T-cell (primary cell): ENCODE measurements at regions not wholly inside any gene's neighbourhood (a gene's known extent, or its start where the extent isn't known, plus 50 kb on each side); places are given as distances from the start of the nearest gene placed in this dataset.

Experiments used
- ATAC-seq, 4 experiments: fragments of 200-7000 bp in 3 of 4; fragments of 150-1000 bp in 1 of 4; cut with Tn5 transposase; replicated peaks in 1 of 4; 1 replicate in 3 of 4; 2 replicates in 1 of 4; pipeline ENCODE4 v1.10.0; 2021; ENCODE audit warnings: moderate library complexity in 3 of 4, mild to moderate bottlenecking in 2 of 4, moderate number of reproducible peaks in 1 of 4
- CTCF ChIA-PET, 2 donors: fragments of 300-600 bp; sonication (Branson Sonifier 250); formaldehyde crosslinking; loops; one replicate each; lab custom pipeline; 2022; ENCODE audit warnings: antibody characterized with exemption in 2 of 2; lab: Charles Lee
- POLR2A ChIA-PET, 2 donors: fragments of 300-600 bp; sonication (Branson Sonifier 250); formaldehyde crosslinking; loops; one replicate each; lab custom pipeline; 2022; ENCODE audit warnings: antibody characterized with exemption in 2 of 2; lab: Charles Lee
- DNase-seq, 35 experiments: peaks; one replicate each; pipeline versions ENCODE4 v3.0.0 to v3.0.0-alpha.2; 2013 to 2023
- H3K27ac ChIP-seq: one replicate; pipeline ENCODE4 v1.5.1; 2013; ENCODE audit warnings: low read length
- H3K27me3 ChIP-seq, 2 experiments: replicated peaks in 1 of 2; 1 replicate in 1 of 2; 2 replicates in 1 of 2; pipeline versions ENCODE4 v1.6.1 to v1.7.0; 2013; ENCODE audit warnings: low read length in 1 of 2, mixed read lengths in 1 of 2; ENCODE audit not compliant: control insufficient read depth in 2 of 2, insufficient read depth in 2 of 2; ENCODE audit errors: extremely low read depth in 1 of 2
- H3K36me3 ChIP-seq, 2 donors: 1 replicate in 1 of 2; 2 replicates in 1 of 2; pipeline versions ENCODE4 v1.6.1 to v1.7.0; 2013; ENCODE audit warnings: low read length in 1 of 2; ENCODE audit not compliant: control insufficient read depth in 2 of 2, insufficient read depth in 1 of 2; ENCODE audit errors: extremely low read depth in 1 of 2
- H3K4me1 ChIP-seq, 2 experiments: 1 replicate in 1 of 2; 2 replicates in 1 of 2; pipeline versions ENCODE4 v1.6.1 to v1.7.0; 2013; ENCODE audit warnings: low read length in 2 of 2, mixed read lengths in 1 of 2; ENCODE audit not compliant: insufficient read depth in 2 of 2, control insufficient read depth in 1 of 2; ENCODE audit errors: extremely low read depth in 1 of 2
- H3K4me3 ChIP-seq, 2 donors: 1 replicate in 1 of 2; 2 replicates in 1 of 2; pipeline versions ENCODE4 v1.5.1 to v1.7.0; 2013; ENCODE audit warnings: mild to moderate bottlenecking in 2 of 2, low read length in 1 of 2, moderate library complexity in 1 of 2; ENCODE audit not compliant: control insufficient read depth in 1 of 2; ENCODE audit errors: extremely low read depth in 1 of 2
- H3K9me3 ChIP-seq: 2 replicates; pipeline ENCODE4 v1.7.0; 2013
- H3K27ac Mint-ChIP-seq, 2 donors: one replicate each; pipeline ENCODE4 v1.8.0; 2020 to 2021; ENCODE audit warnings: mild to moderate bottlenecking in 2 of 2, mixed read lengths in 2 of 2
- H3K27me3 Mint-ChIP-seq, 2 donors: one replicate each; pipeline ENCODE4 v1.8.0; 2021 to 2022; ENCODE audit warnings: mixed read lengths in 2 of 2
- H3K36me3 Mint-ChIP-seq: one replicate; pipeline ENCODE4 v1.8.0; 2021; ENCODE audit warnings: mixed read lengths
- H3K4me1 Mint-ChIP-seq, 3 donors: one replicate each; pipeline ENCODE4 v1.8.0; 2020 to 2022; ENCODE audit warnings: mixed read lengths in 3 of 3, mild to moderate bottlenecking in 1 of 3
- H3K4me3 Mint-ChIP-seq, 3 donors: one replicate each; pipeline ENCODE4 v1.8.0; 2020 to 2022; ENCODE audit warnings: mild to moderate bottlenecking in 3 of 3, mixed read lengths in 3 of 3, moderate library complexity in 3 of 3
- H3K9me3 Mint-ChIP-seq, 3 donors: one replicate each; pipeline ENCODE4 v1.8.0; 2020 to 2022; ENCODE audit warnings: mixed read lengths in 3 of 3
- WGBS: methylation state at CpG from one replicate; pipeline ENCODE4 v1.1.5; 2013; ENCODE audit warnings: missing lambda C conversion rate; ENCODE audit not compliant: insufficient coverage; 5-methylcytosine and 5-hydroxymethylcytosine counted together

- Histone ChIP-seq H3K4me3 (no peak overlapping the region), H3K4me1 (no peaks in the 10 kb centered on the region), H3K9me3 (no peaks in the 10 kb centered on the region), H3K27me3 (peaks cover 2 to 31% of the 10 kb centered on the region in 2 experiments), H3K36me3 (no peaks in the 10 kb centered on the region), H3K27ac (no peak overlapping the region)
- Mint-ChIP-seq H3K4me3 (no peak overlapping the region), H3K27ac (no peak overlapping the region), H3K4me1 (peaks cover 0 to under 1% (median under 1%) of the 10 kb centered on the region in 3 donors), H3K36me3 (no peaks in the 10 kb centered on the region), H3K27me3 (peaks cover 29 to 41% of the 10 kb centered on the region in 2 donors), H3K9me3 (no peaks in the 10 kb centered on the region)
- ChIA-PET CTCF (no interaction called here), POLR2A (no interaction called here)
- DNase-seq (no peak), ATAC-seq (no peak)
- 100% methylated on average over 2 of the region's 5 CpGs for WGBS
Measured at GRCh38 chr5:1936901-1937300, 54.2 kb upstream of the IRX4 start.

- no peaks in the 10 kb centered on the region for H3K9me3 ChIP-seq
- H3K27me3 Mint-ChIP-seq: peaks cover 31 to 42% of the 10 kb centered on the region in 2 donors
- WGBS: 66% methylated on average over 4 of the region's 4 CpGs
- ATAC-seq (no peak), DNase-seq (no peak)
- no peaks in the 10 kb centered on the region for H3K9me3 Mint-ChIP-seq
- no peaks in the 10 kb centered on the region for H3K36me3 ChIP-seq
- CTCF ChIA-PET: no interaction called here
- H3K4me3 ChIP-seq: no peak overlapping the region
- H3K27ac ChIP-seq: no peak overlapping the region
- H3K4me1 ChIP-seq: no peaks in the 10 kb centered on the region
- peaks cover 2 to 35% of the 10 kb centered on the region in 2 experiments for H3K27me3 ChIP-seq
- H3K36me3 Mint-ChIP-seq: no peaks in the 10 kb centered on the region
- POLR2A ChIA-PET: no interaction called here
- no peak overlapping the region for H3K4me3 Mint-ChIP-seq
- no peak overlapping the region for H3K27ac Mint-ChIP-seq
- H3K4me1 Mint-ChIP-seq: peaks cover 0 to 2% (median 2%) of the 10 kb centered on the region in 3 donors
Measured at GRCh38 chr5:1936413-1936812, 53.7 kb upstream of the IRX4 start.

GRCh38 chr5:1934801-1935429 is 52.2 kb upstream of the IRX4 start:
- Histone ChIP-seq H3K4me3 (no peak overlapping the region), H3K9me3 (no peaks in the 10 kb centered on the region), H3K4me1 (no peaks in the 10 kb centered on the region), H3K36me3 (no peaks in the 10 kb centered on the region), H3K27ac (no peak overlapping the region), H3K27me3 (peaks cover 2 to 47% of the 10 kb centered on the region in 2 experiments)
- ATAC-seq: no peak
- ChIA-PET CTCF (no interaction called here), POLR2A (no interaction called here)
- H3K9me3 Mint-ChIP-seq: no peaks in the 10 kb centered on the region
- H3K27ac Mint-ChIP-seq: no peak overlapping the region
- no peaks in the 10 kb centered on the region for H3K36me3 Mint-ChIP-seq
- WGBS: 90% methylated on average over 16 of the region's 20 CpGs
- no peak overlapping the region for H3K4me3 Mint-ChIP-seq
- H3K27me3 Mint-ChIP-seq: peaks cover 31 to 44% of the 10 kb centered on the region in 2 donors
- DNase-seq: no peak
- peaks cover 0 to 2% (median 2%) of the 10 kb centered on the region in 3 donors for H3K4me1 Mint-ChIP-seq

- H3K27me3 Mint-ChIP-seq: peaks cover 31 to 44% of the 10 kb centered on the region in 2 donors
- H3K36me3 Mint-ChIP-seq: no peaks in the 10 kb centered on the region
- Histone ChIP-seq H3K4me1 (no peaks in the 10 kb centered on the region), H3K27me3 (peaks cover 6 to 56% of the 10 kb centered on the region in 2 experiments), H3K27ac (no peak overlapping the region), H3K36me3 (no peaks in the 10 kb centered on the region), H3K4me3 (no peak overlapping the region), H3K9me3 (no peaks in the 10 kb centered on the region)
- ChIA-PET POLR2A (no interaction called here), CTCF (no interaction called here)
- no peak overlapping the region for H3K27ac Mint-ChIP-seq
- ATAC-seq (no peak), DNase-seq (no peak)
- H3K9me3 Mint-ChIP-seq: no peaks in the 10 kb centered on the region
- no peak overlapping the region for H3K4me3 Mint-ChIP-seq
- H3K4me1 Mint-ChIP-seq: peaks cover 0 to 2% (median 2%) of the 10 kb centered on the region in 3 donors
- WGBS: 78% methylated on average over 9 of the region's 9 CpGs
Measured at GRCh38 chr5:1934056-1934394, 51.3 kb upstream of the IRX4 start.

GRCh38 chr5:1933364-1934055 is 50.8 kb upstream of the IRX4 start:
- ChIA-PET CTCF (no interaction called here), POLR2A (no interaction called here)
- H3K36me3 Mint-ChIP-seq: no peaks in the 10 kb centered on the region
- no peaks in the 10 kb centered on the region for H3K9me3 Mint-ChIP-seq
- Histone ChIP-seq H3K27me3 (peaks cover 6 to 53% of the 10 kb centered on the region in 2 experiments), H3K36me3 (no peaks in the 10 kb centered on the region), H3K4me1 (no peaks in the 10 kb centered on the region), H3K4me3 (no peak overlapping the region), H3K27ac (no peak overlapping the region), H3K9me3 (no peaks in the 10 kb centered on the region)
- peaks cover 31 to 44% of the 10 kb centered on the region in 2 donors for H3K27me3 Mint-ChIP-seq
- ATAC-seq (no peak), DNase-seq (no peak)
- 68% methylated on average over 6 of the region's 14 CpGs for WGBS
- peaks cover 0 to 2% (median 2%) of the 10 kb centered on the region in 3 donors for H3K4me1 Mint-ChIP-seq
- no peak overlapping the region for H3K4me3 Mint-ChIP-seq
- no peak overlapping the region for H3K27ac Mint-ChIP-seq
